ENCODE measurements at regions not wholly inside any gene's neighbourhood (a gene's known extent, or its start where the extent isn't known, plus 50 kb on each side); places are given as distances from the start of the nearest gene placed in this dataset.

DNA sequence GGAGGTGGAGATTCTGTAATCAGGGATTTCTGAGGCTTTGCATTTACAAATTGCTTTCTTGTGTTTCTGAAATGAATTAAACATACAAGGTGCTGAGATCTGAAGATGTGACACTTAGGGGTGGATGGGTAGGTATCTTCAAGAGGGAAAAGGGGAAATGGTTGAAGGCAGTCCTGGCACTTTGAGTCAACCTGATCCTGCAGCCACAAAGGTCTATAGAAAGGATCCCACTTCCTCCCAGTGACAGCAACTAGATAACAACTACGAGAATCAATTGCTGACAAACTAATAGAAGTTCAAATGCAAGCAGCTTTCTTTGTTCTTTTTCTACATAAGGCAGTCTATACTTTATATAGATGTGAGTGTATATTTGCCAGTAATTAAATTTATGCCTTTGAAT, 553.3 kb downstream of the MDFIC start:
- ChIA-PET SMC1A (ENCODE audit: uncharacterized antibody, unreplicated experiment) (interaction anchor here (1.7 kb wide), 1 partner anchor 610 kb away, joined by 6 read pairs; no protein-coding TSS in a partner anchor), RAD21 (ENCODE audit: unreplicated experiment) (interaction anchor here (1.2 to 1.8 kb wide), 2 partner anchors 216 to 610 kb away, joined by 3 to 11 read pairs; no protein-coding TSS in a partner anchor), CTCF (interaction anchor here (0.8 to 2.0 kb wide), 3 partner anchors 32 to 610 kb away, joined by 3 to 10 read pairs (median 3); no protein-coding TSS in a partner anchor), POLR2A (no interaction called here)
- Histone ChIP-seq H3K79me2 (ENCODE audit: control insufficient read depth, insufficient read depth, low read length) (no peaks in the 10 kb centered on the region), H3K4me3 (no peak overlapping the region), H3K36me3 (ENCODE audit: control insufficient read depth in 2 of 2, insufficient read depth in 2 of 2, low read length in 1 of 2) (no peaks in the 10 kb centered on the region), H3K9ac (ENCODE audit: control insufficient read depth, insufficient read depth, low read length) (no peak overlapping the region), H2AFZ (ENCODE audit: control insufficient read depth, low read depth, low read length) (no peak overlapping the region), H3K9me3 (replicated peaks; ENCODE audit: control insufficient read depth, insufficient read depth, low read length) (no peaks in the 10 kb centered on the region), H3K4me2 (ENCODE audit: control insufficient read depth, insufficient read depth) (no peak overlapping the region), H3K4me1 (ENCODE audit: control insufficient read depth, insufficient read depth, low read length) (no peaks in the 10 kb centered on the region), H3K27me3 (replicated peaks in 1 of 2; ENCODE audit: control insufficient read depth in 2 of 2, insufficient read depth in 2 of 2, low read length in 1 of 2) (peaks cover 0 to 2% of the 10 kb centered on the region in 2 experiments; a peak in 2 of 4 replicates), H3K27ac (ENCODE audit: control insufficient read depth, insufficient read depth) (no peak overlapping the region), H4K20me1 (ENCODE audit: control insufficient read depth, insufficient read depth) (no peaks in the 10 kb centered on the region)
- no peak for ATAC-seq
- in situ Hi-C loops (cut with MboI) (no loop called here), intact Hi-C loops (cut with micrococcal nuclease; ENCODE audit: unreplicated experiment) (no loop called here)
- TF ChIP-seq SPI1 (IDR thresholded peaks at IDR 0.05; ENCODE audit: borderline replicate concordance, insufficient read depth, low read depth, low read length): peak; percentile 61; the same call in 1 of the 2 replicates
- no peak for TF ChIP-seq PAX8 (IDR thresholded peaks at IDR 0.05)
- 0% methylated on average over 1 of the region's 1 CpG for WGBS (ENCODE audit: insufficient coverage, insufficient replicate concordance, low lambda C conversion rate, missing lambda C conversion rate)
- DNase-seq (ENCODE audit: low read depth, low spot score): no peak
- FAIRE-seq: no peak
- BruUV-seq (replicated peaks): no TSS peak

DNA sequence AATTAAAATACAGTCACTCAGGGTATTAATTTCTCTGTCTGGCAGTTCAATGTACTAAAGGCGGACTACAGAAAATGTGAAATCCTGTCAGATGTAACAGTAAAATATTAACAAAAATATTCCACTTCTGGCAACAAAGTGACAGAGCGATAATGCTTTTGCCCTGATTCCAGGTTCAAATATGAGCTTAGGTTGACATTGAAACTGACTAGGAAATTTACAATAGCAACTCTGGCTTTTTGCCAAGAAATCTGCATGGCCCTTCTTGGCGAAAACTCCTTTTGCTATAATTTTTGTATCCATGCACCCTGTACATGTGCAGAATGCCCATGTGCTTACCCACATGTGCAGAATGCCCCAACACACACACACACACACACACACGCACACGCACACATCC, 552.2 kb downstream of the MDFIC start:
- Histone ChIP-seq H3K4me2 (ENCODE audit: control insufficient read depth, insufficient read depth) (no peak overlapping the region), H3K4me1 (ENCODE audit: control insufficient read depth, insufficient read depth, low read length) (no peaks in the 10 kb centered on the region), H3K9ac (ENCODE audit: control insufficient read depth, insufficient read depth, low read length) (no peak overlapping the region), H3K27me3 (replicated peaks in 1 of 2; ENCODE audit: control insufficient read depth in 2 of 2, insufficient read depth in 2 of 2, low read length in 1 of 2) (peaks cover 0 to 2% of the 10 kb centered on the region in 2 experiments; a peak in 2 of 4 replicates), H3K27ac (ENCODE audit: control insufficient read depth, insufficient read depth) (no peak overlapping the region), H4K20me1 (ENCODE audit: control insufficient read depth, insufficient read depth) (no peaks in the 10 kb centered on the region), H3K9me3 (replicated peaks; ENCODE audit: control insufficient read depth, insufficient read depth, low read length) (no peaks in the 10 kb centered on the region), H3K4me3 (no peak overlapping the region), H3K79me2 (ENCODE audit: control insufficient read depth, insufficient read depth, low read length) (no peaks in the 10 kb centered on the region), H3K36me3 (ENCODE audit: control insufficient read depth in 2 of 2, insufficient read depth in 2 of 2, low read length in 1 of 2) (no peaks in the 10 kb centered on the region), H2AFZ (ENCODE audit: control insufficient read depth, low read depth, low read length) (no peak overlapping the region)
- TF ChIP-seq ZSCAN29 (IDR thresholded peaks at IDR 0.05) (no peak), MEF2A (IDR thresholded peaks at IDR 0.05; ENCODE audit: insufficient read depth, low read depth, low read length) (no peak), MXI1 (IDR thresholded peaks at IDR 0.05; ENCODE audit: low read depth, low read length) (no peak), FOS (IDR thresholded peaks at IDR 0.05; ENCODE audit: borderline replicate concordance, extremely low read depth, insufficient read length) (no peak), RCOR1 (conservative IDR thresholded peaks at IDR 0.05; ENCODE audit: low read depth, low read length) (no peak), MTA2 (IDR thresholded peaks at IDR 0.05; ENCODE audit: low read depth) (no peak), CHD2 (IDR thresholded peaks at IDR 0.05; ENCODE audit: borderline replicate concordance, low read depth, low read length) (no peak), CREM (IDR thresholded peaks at IDR 0.05; ENCODE audit: low read depth) (no peak), GATAD2B (conservative IDR thresholded peaks at IDR 0.05; ENCODE audit: low read depth) (no peak), CBFB (IDR thresholded peaks at IDR 0.05; ENCODE audit: low read depth) (no peak)
- TF ChIP-seq, protein P1, sequence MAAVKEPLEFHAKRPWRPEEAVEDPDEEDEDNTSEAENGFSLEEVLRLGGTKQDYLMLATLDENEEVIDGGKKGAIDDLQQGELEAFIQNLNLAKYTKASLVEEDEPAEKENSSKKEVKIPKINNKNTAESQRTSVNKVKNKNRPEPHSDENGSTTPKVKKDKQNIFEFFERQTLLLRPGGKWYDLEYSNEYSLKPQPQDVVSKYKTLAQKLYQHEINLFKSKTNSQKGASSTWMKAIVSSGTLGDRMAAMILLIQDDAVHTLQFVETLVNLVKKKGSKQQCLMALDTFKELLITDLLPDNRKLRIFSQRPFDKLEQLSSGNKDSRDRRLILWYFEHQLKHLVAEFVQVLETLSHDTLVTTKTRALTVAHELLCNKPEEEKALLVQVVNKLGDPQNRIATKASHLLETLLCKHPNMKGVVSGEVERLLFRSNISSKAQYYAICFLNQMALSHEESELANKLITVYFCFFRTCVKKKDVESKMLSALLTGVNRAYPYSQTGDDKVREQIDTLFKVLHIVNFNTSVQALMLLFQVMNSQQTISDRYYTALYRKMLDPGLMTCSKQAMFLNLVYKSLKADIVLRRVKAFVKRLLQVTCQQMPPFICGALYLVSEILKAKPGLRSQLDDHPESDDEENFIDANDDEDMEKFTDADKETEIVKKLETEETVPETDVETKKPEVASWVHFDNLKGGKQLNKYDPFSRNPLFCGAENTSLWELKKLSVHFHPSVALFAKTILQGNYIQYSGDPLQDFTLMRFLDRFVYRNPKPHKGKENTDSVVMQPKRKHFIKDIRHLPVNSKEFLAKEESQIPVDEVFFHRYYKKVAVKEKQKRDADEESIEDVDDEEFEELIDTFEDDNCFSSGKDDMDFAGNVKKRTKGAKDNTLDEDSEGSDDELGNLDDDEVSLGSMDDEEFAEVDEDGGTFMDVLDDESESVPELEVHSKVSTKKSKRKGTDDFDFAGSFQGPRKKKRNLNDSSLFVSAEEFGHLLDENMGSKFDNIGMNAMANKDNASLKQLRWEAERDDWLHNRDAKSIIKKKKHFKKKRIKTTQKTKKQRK (IDR thresholded peaks at IDR 0.05; ENCODE audit: low read depth, low read length): no peak
- no TSS peak for BruUV-seq (replicated peaks)
- ChIA-PET RAD21 (ENCODE audit: unreplicated experiment) (interaction anchor here (1.8 kb wide), 1 partner anchor 608 kb away, joined by 11 read pairs; no protein-coding TSS in a partner anchor), CTCF (interaction anchor here (0.9 to 2.0 kb wide), 3 partner anchors 9 to 609 kb away, joined by 3 to 10 read pairs (median 3); no protein-coding TSS in a partner anchor), SMC1A (ENCODE audit: uncharacterized antibody, unreplicated experiment) (interaction anchor here (1.7 kb wide), 1 partner anchor 609 kb away, joined by 6 read pairs; no protein-coding TSS in a partner anchor), POLR2A (no interaction called here)
- WGBS (ENCODE audit: insufficient coverage, insufficient replicate concordance, low lambda C conversion rate, missing lambda C conversion rate): 72% methylated on average over 5 of the region's 5 CpGs
- in situ Hi-C loops (cut with MboI) (no loop called here), intact Hi-C loops (cut with micrococcal nuclease; ENCODE audit: unreplicated experiment) (no loop called here)
- DNase-seq (ENCODE audit: low read depth, low spot score): no peak
- ATAC-seq: no peak
- no peak for FAIRE-seq
